Cardiac muscle cell (in vitro differentiated cells and primary cell): ENCODE measurements at regions not wholly inside any gene's neighbourhood (a gene's known extent, or its start where the extent isn't known, plus 50 kb on each side); places are given as distances from the start of the nearest gene placed in this dataset.

ENCODE experiments used
- DNase-seq, 2 donors: peaks; one replicate each; pipeline versions ENCODE4 v3.0.0 to v3.0.0-alpha.2; 2010 to 2017; ENCODE audit warnings: low read depth in 1 of 2, low spot score in 1 of 2
- H3K27ac ChIP-seq: fragments of 200-600 bp; sonication (generic); 2 replicates; pipeline ENCODE4 v1.5.1; 2016
- H3K27me3 ChIP-seq: fragments of 200-600 bp; sonication (generic); 2 replicates; pipeline ENCODE4 v1.6.0; 2016; ENCODE audit warnings: control low read depth
- H3K36me3 ChIP-seq: fragments of 200-600 bp; sonication (generic); 2 replicates; pipeline ENCODE4 v1.5.1; 2016; ENCODE audit warnings: control low read depth
- H3K4me1 ChIP-seq: fragments of 200-600 bp; sonication (generic); 2 replicates; pipeline ENCODE4 v1.8.1; 2017; ENCODE audit warnings: low read depth, mild to moderate bottlenecking, mixed run types
- H3K4me3 ChIP-seq: fragments of 200-600 bp; sonication (generic); 2 replicates; pipeline ENCODE4 v1.5.1; 2016; ENCODE audit warnings: mild to moderate bottlenecking
- H3K9me3 ChIP-seq: fragments of 200-600 bp; sonication (generic); 2 replicates; pipeline ENCODE4 v1.5.1; 2017; ENCODE audit warnings: low read depth, mild to moderate bottlenecking, control low read depth
- CTCF ChIP-seq: IDR thresholded peaks from 2 replicates; pipeline ENCODE4 v1.5.1; 2012; ENCODE audit warnings: low read depth, mild to moderate bottlenecking, low read length

GRCh38 chr19:21604951-21605476 is 99.6 kb downstream of the ZNF429 start:
- H3K27ac ChIP-seq: peak overlapping the region; percentile 72
- no peaks in the 10 kb centered on the region for H3K9me3 ChIP-seq
- peak overlapping the region; percentile 24 for H3K4me3 ChIP-seq
- no peaks in the 10 kb centered on the region for H3K27me3 ChIP-seq
- TF ChIP-seq CTCF: no peak
- peak in 1 of 2 donors; percentile 30 for DNase-seq
- H3K4me1 ChIP-seq: peaks cover 28% of the 10 kb centered on the region
- no peaks in the 10 kb centered on the region for H3K36me3 ChIP-seq
